Immature natural killer cell (primary cell): ENCODE measurements at regions not wholly inside any gene's neighbourhood (a gene's known extent, or its start where the extent isn't known, plus 50 kb on each side); places are given as distances from the start of the nearest gene placed in this dataset.

Source experiments
- DNase-seq, 3 donors: peaks; one replicate each; pipeline ENCODE4 v3.0.0; 2022; ENCODE audit warnings: mixed read lengths in 1 of 3
- H3K27ac Mint-ChIP-seq, 6 donors: one replicate each; pipeline ENCODE4 v1.8.0; 2020; ENCODE audit warnings: mixed read lengths in 6 of 6, mild to moderate bottlenecking in 5 of 6, inconsistent platforms in 4 of 6, moderate library complexity in 3 of 6
- H3K27me3 Mint-ChIP-seq, 3 donors: one replicate each; pipeline ENCODE4 v1.8.0; 2020 to 2021; ENCODE audit warnings: low read depth in 3 of 3, mild to moderate bottlenecking in 3 of 3, mixed read lengths in 3 of 3, moderate library complexity in 3 of 3, inconsistent platforms in 1 of 3
- H3K36me3 Mint-ChIP-seq, 3 donors: one replicate each; pipeline ENCODE4 v1.8.0; 2020; ENCODE audit warnings: mixed read lengths in 3 of 3, inconsistent platforms in 2 of 3, mild to moderate bottlenecking in 2 of 3
- H3K4me1 Mint-ChIP-seq, 2 donors: one replicate each; pipeline ENCODE4 v1.8.0; 2020; ENCODE audit warnings: inconsistent platforms in 2 of 2, mild to moderate bottlenecking in 2 of 2, mixed read lengths in 2 of 2, moderate library complexity in 1 of 2
- H3K4me3 Mint-ChIP-seq, 5 donors: one replicate each; pipeline ENCODE4 v1.8.0; 2020; ENCODE audit warnings: mild to moderate bottlenecking in 5 of 5, mixed read lengths in 5 of 5, inconsistent platforms in 3 of 5, moderate library complexity in 3 of 5
- H3K9me3 Mint-ChIP-seq, 6 donors: one replicate each; pipeline ENCODE4 v1.8.0; 2020; ENCODE audit warnings: mild to moderate bottlenecking in 6 of 6, mixed read lengths in 6 of 6, inconsistent platforms in 4 of 6, moderate library complexity in 3 of 6

GRCh38 chr9:86541014-86541570 is 186.9 kb upstream of the TUT7 start:
- no peak for DNase-seq
- H3K27ac Mint-ChIP-seq, result no peak overlapping the region
- H3K4me3 Mint-ChIP-seq, result no peak overlapping the region
- H3K4me1 Mint-ChIP-seq, result no peaks in the 10 kb centered on the region
- H3K36me3 Mint-ChIP-seq, result no peaks in the 10 kb centered on the region
- H3K27me3 Mint-ChIP-seq, result peaks cover 0 to 7% (median 1%) of the 10 kb centered on the region in 3 donors
- H3K9me3 Mint-ChIP-seq, result no peaks in the 10 kb centered on the region

GRCh38 chr9:86535406-86535915 is 181.3 kb upstream of the TUT7 start:
- no peak for DNase-seq
- Mint-ChIP-seq H3K27ac (no peak overlapping the region), H3K36me3 (no peaks in the 10 kb centered on the region), H3K4me1 (no peaks in the 10 kb centered on the region), H3K27me3 (peaks cover 0 to 1% (median 1%) of the 10 kb centered on the region in 3 donors), H3K9me3 (no peaks in the 10 kb centered on the region), H3K4me3 (no peak overlapping the region)

GRCh38 chr9:86534572-86535258 is 180.5 kb upstream of the TUT7 start:
- Mint-ChIP-seq H3K27me3 (peaks cover 0 to 1% (median 1%) of the 10 kb centered on the region in 3 donors), H3K4me3 (no peak overlapping the region), H3K27ac (no peak overlapping the region), H3K4me1 (no peaks in the 10 kb centered on the region), H3K9me3 (no peaks in the 10 kb centered on the region), H3K36me3 (no peaks in the 10 kb centered on the region)
- DNase-seq, result no peak

- no peak overlapping the region for H3K27ac Mint-ChIP-seq
- peaks cover 0 to 2% (median 1%) of the 10 kb centered on the region in 3 donors for H3K27me3 Mint-ChIP-seq
- H3K4me1 Mint-ChIP-seq, result no peaks in the 10 kb centered on the region
- no peak overlapping the region for H3K4me3 Mint-ChIP-seq
- H3K36me3 Mint-ChIP-seq, result no peaks in the 10 kb centered on the region
- no peak for DNase-seq
- no peaks in the 10 kb centered on the region for H3K9me3 Mint-ChIP-seq
Observed at GRCh38 chr9:86531971-86532640, 177.9 kb upstream of the TUT7 start.

GRCh38 chr9:86531273-86531970 is 177.2 kb upstream of the TUT7 start:
- Mint-ChIP-seq H3K9me3 (no peaks in the 10 kb centered on the region), H3K36me3 (no peaks in the 10 kb centered on the region), H3K4me3 (no peak overlapping the region), H3K4me1 (no peaks in the 10 kb centered on the region), H3K27ac (no peak overlapping the region), H3K27me3 (peaks cover 0 to 2% (median 1%) of the 10 kb centered on the region in 3 donors)
- DNase-seq, result no peak

DNA sequence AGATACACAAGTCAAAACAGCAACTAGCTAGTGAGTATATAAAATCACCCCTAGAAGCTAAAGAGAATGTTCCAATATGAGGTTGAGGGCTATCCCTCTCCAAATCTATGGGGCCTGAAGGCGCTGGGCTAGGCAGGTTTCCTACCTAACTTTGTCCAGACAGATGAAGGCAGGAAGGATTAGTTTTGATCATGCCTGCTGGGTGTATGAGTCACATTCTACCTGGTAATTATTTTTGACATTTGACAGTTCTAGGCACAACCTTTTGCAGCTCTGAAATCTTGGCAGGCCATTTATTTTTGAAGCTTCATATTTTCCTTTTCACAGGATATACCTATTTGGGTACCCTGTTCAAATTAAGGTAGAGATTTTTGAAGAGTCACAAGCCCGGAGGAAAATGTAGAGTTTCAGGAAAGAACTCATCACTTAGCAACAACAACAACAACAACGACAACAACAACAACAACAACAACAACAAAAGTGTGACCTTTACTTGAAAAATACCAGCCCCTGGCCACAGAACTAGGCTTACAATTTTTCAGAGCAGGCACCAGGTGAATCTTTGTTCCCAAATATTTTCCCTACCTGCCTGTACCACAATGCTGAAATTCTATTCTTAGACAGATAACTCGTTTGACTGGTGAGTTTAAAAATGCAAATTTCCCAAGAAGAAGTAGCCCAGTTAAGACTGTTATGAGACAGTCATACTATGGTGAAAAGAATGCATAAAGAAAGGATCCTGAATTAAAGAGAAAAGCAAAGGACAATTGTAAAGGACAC is 175.5 kb upstream of the TUT7 start:
- no peaks in the 10 kb centered on the region for H3K36me3 Mint-ChIP-seq

DNA sequence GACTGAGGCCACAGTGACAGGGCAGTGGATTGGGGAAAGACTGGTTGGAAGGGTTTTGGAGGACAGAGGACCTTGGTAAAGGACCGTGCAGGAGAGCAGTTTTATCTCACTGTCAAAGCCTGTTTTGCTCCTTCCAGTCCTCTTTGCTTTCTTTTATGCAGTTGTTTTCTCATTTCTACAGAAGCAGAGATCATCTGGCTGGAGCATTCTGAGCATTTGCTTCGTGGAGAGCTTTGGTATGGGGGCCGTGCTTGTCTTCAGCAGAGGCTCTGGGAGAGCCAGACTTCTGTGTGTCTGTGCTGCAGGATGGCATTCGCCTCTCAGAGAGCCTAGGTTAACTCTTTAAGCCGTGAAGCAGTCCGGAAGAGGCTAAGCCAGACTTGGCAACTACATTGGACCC is 171.8 kb upstream of the TUT7 start:
- Mint-ChIP-seq H3K27ac (no peak overlapping the region), H3K9me3 (no peaks in the 10 kb centered on the region), H3K27me3 (peaks cover 1 to 5% (median 2%) of the 10 kb centered on the region in 3 donors), H3K4me3 (no peak overlapping the region), H3K36me3 (no peaks in the 10 kb centered on the region), H3K4me1 (no peaks in the 10 kb centered on the region)
- no peak for DNase-seq

More for the DNA sequence above, 175.5 kb upstream of the TUT7 start:
- Mint-ChIP-seq H3K4me3 (no peak overlapping the region), H3K9me3 (no peaks in the 10 kb centered on the region), H3K27ac (no peak overlapping the region), H3K27me3 (peaks cover 1 to 5% (median 2%) of the 10 kb centered on the region in 3 donors), H3K4me1 (no peaks in the 10 kb centered on the region)
- DNase-seq, result no peak

GRCh38 chr9:86525182-86525581 is 171.0 kb upstream of the TUT7 start:
- no peak overlapping the region for H3K4me3 Mint-ChIP-seq
- H3K9me3 Mint-ChIP-seq, result no peaks in the 10 kb centered on the region
- no peak for DNase-seq
- no peak overlapping the region for H3K27ac Mint-ChIP-seq
- H3K36me3 Mint-ChIP-seq, result no peaks in the 10 kb centered on the region
- peaks cover 0 to 5% (median 2%) of the 10 kb centered on the region in 3 donors for H3K27me3 Mint-ChIP-seq
- H3K4me1 Mint-ChIP-seq, result no peaks in the 10 kb centered on the region

DNA sequence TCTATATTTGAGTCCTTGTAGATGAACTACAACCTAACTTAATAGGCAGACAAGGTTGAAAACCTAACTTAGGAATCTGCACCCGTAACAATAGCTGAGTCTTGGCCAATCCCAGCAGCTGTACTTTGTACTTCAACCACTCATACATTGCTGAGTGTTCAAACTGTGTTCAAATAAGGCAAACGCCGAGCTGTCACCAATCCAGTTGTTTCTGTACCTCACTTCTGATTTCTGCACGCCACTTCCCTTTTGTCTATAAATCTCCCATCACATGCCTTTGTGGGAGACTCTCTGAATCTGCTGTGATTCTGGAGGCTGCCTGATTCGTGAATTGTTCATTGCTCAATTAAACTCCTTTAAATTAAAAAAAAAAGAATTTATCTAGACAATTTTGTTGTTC is 167.8 kb upstream of the TUT7 start:
- peaks cover 0 to 5% (median 0%) of the 10 kb centered on the region in 3 donors for H3K27me3 Mint-ChIP-seq
- no peaks in the 10 kb centered on the region for H3K36me3 Mint-ChIP-seq
- no peaks in the 10 kb centered on the region for H3K4me1 Mint-ChIP-seq
- H3K9me3 Mint-ChIP-seq, result no peaks in the 10 kb centered on the region
- DNase-seq, result no peak
- H3K4me3 Mint-ChIP-seq, result no peak overlapping the region
- no peak overlapping the region for H3K27ac Mint-ChIP-seq

DNA sequence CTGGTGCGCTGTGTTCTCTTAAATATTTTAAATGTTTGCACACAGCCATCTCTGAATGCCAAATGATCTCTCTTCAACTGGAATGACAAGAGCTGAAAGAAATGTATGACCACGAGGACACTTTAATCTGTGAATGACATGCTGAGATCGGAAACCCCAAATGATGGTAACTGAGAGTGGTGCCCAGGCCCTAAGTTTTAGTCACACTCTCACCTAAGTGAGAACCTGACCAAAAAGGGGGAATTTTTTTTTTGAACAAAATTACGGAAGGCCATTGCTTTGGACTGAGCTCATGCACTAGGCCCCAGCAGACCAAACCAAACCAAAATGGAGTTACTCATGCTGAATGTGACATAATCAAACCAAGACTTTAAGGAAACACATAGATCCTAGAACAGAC is 167.1 kb upstream of the TUT7 start:
- H3K27me3 Mint-ChIP-seq, result peaks cover 0 to 4% (median 0%) of the 10 kb centered on the region in 3 donors
- no peaks in the 10 kb centered on the region for H3K36me3 Mint-ChIP-seq
- no peaks in the 10 kb centered on the region for H3K9me3 Mint-ChIP-seq
- no peak overlapping the region for H3K27ac Mint-ChIP-seq
- H3K4me1 Mint-ChIP-seq, result no peaks in the 10 kb centered on the region
- H3K4me3 Mint-ChIP-seq, result no peak overlapping the region
- DNase-seq, result no peak

- DNase-seq, result no peak
- Mint-ChIP-seq H3K4me1 (no peaks in the 10 kb centered on the region), H3K4me3 (no peak overlapping the region), H3K9me3 (no peaks in the 10 kb centered on the region), H3K36me3 (no peaks in the 10 kb centered on the region), H3K27me3 (peaks cover 0 to 5% (median 3%) of the 10 kb centered on the region in 3 donors), H3K27ac (no peak overlapping the region)
Observed at GRCh38 chr9:86519066-86519615, 164.9 kb upstream of the TUT7 start.

GRCh38 chr9:86517475-86517874 is 163.3 kb upstream of the TUT7 start:
- H3K36me3 Mint-ChIP-seq, result no peaks in the 10 kb centered on the region
- no peak overlapping the region for H3K4me3 Mint-ChIP-seq
- no peak for DNase-seq
- H3K4me1 Mint-ChIP-seq, result no peaks in the 10 kb centered on the region
- H3K27ac Mint-ChIP-seq, result no peak overlapping the region
- H3K27me3 Mint-ChIP-seq, result peaks cover 0 to 8% (median 3%) of the 10 kb centered on the region in 3 donors
- no peaks in the 10 kb centered on the region for H3K9me3 Mint-ChIP-seq

DNA sequence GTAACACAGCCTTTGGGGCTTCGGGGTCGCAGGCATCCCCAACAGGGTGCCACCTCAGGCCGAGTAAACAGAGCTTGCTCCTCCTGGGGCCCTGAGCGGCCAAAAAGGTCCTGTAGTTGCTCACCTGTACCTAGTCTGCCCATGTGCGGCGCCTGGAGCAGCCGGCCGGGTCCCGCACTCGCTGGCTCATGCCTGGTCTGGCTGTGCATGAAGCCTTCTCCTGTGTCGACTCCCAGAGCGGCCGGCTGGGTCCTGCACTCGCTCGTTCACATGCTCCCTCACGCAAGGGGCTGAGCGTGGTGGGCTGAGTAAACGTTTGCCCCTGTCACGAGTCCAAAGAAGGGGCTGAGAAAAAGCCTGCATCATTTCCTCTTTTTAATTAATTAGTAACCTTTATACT is 162.4 kb upstream of the TUT7 start:
- Mint-ChIP-seq H3K36me3 (no peaks in the 10 kb centered on the region), H3K9me3 (no peaks in the 10 kb centered on the region), H3K27me3 (peaks cover 0 to 8% (median 3%) of the 10 kb centered on the region in 3 donors), H3K4me3 (no peak overlapping the region), H3K4me1 (no peaks in the 10 kb centered on the region), H3K27ac (no peak overlapping the region)
- no peak for DNase-seq
